ENCODE measurements at regions not wholly inside any gene's neighbourhood (a gene's known extent, or its start where the extent isn't known, plus 50 kb on each side); places are given as distances from the start of the nearest gene placed in this dataset.
A peak's percentile ranks its signal among the peaks of the same experiment; 100 is the strongest.
"Not testable (repeated sequence)": the region's sequence is repeated elsewhere in the genome, so short reads cannot be mapped to it uniquely, and the experiment has no call there.

DNA sequence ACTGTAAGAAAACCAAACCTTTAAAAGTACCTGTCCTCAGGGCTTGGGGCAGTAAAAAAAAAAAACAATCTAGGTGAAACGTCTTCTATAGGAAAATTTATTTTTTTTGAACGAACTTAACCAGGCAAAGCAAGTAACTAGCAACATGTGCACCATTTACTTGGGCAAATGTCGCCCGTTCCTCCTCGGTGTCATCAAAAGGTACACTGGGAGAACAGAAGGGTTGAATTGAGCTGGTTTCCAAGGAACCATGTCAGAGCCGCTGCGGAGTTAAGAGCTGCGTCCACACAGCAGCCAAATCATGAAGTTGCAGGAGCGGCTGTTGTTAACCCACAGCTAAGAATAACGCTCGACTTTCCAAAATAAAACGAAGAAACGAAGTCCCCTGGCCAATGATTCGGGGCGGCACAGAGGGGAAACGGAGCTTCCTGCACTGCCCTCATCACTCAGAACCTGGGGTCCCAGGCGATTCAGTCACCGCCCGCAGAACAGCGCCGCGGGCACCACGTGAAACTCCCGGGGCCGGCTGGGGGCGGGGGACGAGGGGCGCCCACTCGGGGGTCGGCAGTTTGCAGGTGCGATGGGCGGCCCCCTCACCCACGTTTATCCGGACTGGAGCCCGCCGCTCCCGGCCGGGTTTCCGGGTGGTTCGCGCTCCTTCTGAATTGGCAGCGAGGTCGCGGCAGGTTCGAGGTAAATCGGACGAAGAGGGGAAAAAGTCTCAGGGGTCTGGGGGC, 53.6 kb upstream of the PLGLB1 start:
- not testable (repeated sequence) for DNase-seq

DNA sequence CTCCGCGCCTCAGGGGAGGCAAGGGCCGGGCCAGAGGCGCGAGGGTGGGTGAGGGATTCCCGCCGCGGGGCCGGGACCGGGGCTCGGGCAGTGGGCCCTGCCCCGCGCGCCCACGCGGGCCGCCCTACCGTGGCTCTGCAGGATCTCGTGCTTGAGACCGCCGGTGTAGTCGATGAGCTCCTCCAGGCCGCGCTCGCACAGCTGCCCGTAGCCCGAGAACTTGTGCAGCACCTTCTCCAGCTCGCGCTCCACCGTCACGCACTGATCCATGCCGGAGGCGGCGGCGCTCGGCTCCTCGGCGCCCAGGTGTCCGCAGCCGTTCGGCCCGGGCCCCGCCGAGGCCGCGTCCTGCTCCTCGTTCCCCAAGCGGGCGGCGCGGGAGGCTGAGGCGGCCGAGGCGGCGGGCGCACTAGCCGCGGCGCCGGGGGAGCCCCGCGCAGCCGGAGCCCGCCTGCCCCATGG, 54.2 kb upstream of the PLGLB1 start:
- DNase-seq, result peak; percentile 58

DNA sequence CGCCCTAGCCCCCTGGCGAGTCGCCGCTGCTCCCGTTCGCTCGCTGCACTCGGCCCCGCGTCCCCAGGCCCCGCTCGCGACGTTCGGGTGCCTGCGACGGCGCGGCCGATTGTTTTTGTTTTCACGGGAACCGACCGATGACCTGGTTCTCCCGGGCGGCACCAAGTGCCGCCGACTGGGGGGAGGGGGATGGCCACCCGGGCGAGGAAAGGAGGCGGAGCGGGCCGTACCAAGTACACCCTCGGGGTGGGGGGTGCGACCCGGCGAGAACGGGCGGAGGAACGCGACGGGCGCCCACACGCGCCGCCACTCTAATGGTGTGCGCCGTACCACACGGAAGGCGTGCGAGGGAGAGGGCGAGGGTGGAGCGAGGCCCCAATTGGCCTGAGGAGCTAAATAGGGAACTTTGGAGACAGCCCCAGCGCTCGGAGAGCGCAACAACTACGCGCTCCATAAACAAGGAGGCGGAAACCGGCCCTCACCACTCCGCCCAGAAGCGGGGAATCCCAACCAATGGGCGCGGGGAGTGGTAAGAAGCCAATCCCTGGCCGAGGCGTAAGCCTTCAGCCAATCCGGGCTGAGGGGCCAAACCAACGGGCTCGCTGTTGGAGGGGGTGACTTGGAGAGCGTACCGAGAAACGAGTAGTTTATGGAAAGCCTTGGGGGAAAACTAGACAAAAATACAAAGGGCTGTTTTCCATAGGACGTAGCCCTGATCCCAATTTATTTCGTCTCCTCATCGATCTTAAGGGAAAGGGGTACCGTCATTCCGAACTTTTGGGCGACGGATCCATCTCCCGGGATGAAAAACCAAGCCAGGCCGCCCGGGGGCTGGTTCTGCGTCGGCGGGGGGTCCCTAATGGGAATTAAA, 54.8 kb upstream of the PLGLB1 start:
- peak; percentile 96 for DNase-seq

DNA sequence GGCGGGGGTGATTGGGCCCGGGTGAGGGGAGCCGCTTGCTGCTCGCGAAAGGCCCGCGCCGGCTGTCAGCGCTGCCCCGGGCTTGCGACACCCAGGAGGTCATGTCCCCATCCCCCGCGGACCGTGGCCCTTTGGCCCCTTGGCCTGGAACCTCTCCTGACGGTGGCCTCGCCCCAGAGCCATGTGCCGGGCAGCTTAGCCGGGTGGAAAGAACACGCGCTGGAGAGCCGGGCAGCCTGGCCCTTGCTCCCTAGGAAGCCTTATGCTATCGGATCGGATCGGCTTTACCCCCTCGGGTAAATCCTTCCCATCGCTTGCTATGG, 55.4 kb upstream of the PLGLB1 start:
- DNase-seq, result not testable (repeated sequence)

DNA sequence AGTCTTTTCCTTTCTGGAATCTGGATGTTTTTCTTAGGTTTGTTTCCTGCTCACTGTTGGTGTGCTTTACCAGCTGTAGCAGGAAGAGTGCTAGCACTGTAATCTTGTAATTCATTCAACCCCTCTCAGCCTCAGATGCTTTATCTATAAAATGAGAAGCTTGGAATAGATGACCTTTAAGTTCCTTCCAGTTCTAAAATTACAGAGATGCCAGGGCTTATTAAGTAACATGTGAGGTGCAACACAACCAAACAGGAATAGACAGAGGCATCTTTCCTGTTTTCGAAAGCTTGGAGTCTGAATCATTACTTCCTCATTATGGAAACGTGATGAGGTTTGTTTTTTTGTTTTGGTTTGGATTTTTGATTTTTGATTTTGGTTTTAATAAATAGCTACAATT, 60.1 kb upstream of the PLGLB1 start:
- DNase-seq, result not testable (repeated sequence)

DNA sequence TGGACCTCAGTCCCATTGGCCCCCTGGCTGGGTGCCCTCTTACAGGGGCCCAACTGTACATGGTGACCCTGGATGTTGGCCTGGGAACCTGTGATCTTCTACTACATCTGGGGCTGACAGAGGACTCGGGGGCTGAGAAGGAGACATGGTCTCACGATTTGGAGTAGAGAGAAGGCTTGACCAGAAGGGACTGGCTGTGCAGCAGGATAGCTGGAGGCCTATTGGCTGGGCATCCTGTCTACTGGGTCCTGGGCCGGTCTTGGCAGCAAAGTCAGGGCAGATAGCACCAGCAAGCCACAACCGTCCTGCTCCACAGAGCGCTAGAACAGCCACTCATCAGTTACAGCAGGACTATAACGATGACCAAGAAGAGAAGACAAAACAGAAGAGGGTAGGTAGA, 66.4 kb upstream of the PLGLB1 start:
- DNase-seq, result not testable (repeated sequence)

DNA sequence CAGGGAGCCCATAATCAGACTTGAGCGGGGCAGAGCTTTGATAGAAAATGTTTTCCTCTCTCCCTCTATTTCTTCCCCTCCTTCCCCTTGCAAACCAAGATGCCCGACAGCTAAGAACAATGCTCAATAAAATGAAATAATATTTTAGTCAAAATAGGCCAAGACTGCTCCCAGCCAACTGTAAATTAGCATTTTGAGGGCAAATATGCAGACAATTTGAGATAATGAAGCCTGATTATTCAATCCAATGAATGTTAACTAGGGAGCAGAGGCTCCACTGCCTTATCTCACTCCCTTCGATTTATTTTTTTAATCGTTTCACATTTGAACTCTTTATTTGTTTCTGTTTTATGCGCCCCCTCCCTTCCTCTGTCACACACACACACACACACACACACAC, 67.8 kb upstream of the PLGLB1 start:
- DNase-seq, result not testable (repeated sequence)

DNA sequence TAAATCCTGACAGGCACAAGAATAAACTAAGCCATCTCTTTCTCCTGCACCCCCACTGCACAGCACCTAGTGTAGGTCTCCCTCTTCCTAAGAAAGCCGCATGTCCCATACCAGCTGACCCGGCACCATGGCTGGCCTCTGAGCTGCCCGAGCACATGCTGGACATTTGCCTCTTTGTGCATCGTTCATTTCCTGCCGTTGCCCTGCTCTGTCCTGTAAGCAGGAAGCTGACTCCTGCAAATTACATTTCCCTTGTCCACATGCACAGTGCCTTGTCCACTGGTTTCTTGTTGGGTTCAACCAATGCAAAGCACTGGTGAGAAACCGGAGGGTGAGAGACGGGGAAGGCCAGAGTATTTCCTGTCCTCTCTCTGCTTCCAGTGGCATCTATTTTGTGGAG, 71.6 kb upstream of the PLGLB1 start:
- DNase-seq, result not testable (repeated sequence)

DNA sequence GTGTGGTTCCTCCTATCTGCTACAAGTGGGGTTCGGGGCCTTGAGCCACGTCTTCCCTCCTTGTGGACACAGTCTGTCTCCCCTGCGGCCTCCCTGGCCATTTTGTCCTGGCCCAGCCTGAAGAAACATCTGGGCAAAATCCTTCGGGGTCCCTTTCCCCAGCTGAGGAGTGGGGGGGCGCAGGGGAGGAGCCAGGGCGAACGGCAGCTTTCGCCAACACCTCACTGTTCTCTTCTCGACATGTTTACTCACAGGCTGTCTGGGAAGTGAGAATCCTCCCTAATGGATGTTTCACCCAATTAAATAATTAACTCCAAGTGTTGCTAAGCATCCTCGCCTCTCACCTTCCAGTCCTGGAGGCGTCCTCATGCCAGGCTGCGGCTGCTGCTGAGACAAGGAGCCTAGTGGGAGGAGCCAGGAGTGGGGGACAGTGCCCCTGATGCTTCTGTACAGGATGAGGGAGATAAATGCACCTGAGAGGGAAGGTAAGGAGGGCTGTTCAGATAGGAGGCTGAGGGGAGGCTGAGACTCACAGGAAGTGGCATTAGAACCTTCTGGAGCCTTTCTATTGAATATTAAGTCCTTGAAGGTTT, 72.4 kb upstream of the PLGLB1 start:
- DNase-seq, result not testable (repeated sequence)

DNA sequence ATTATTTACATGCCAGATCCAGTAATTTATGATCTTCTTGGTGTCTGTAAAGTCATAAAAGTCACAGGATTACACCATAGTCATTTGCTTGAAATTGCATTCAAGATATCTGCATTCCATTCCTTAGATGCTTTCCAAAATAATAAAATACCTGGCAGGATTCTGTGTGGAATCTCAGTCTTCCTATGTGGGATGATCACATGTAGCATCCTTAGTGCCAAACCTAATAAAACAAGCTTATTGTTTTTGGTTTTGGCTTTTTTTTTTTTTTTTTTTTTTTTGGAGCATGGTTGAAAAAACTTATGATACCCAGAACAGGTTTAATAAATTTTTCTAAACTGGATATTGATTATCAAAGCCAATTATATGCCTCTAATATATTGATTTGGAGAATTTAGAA, 74.2 kb upstream of the PLGLB1 start:
- DNase-seq, result not testable (repeated sequence)

DNA sequence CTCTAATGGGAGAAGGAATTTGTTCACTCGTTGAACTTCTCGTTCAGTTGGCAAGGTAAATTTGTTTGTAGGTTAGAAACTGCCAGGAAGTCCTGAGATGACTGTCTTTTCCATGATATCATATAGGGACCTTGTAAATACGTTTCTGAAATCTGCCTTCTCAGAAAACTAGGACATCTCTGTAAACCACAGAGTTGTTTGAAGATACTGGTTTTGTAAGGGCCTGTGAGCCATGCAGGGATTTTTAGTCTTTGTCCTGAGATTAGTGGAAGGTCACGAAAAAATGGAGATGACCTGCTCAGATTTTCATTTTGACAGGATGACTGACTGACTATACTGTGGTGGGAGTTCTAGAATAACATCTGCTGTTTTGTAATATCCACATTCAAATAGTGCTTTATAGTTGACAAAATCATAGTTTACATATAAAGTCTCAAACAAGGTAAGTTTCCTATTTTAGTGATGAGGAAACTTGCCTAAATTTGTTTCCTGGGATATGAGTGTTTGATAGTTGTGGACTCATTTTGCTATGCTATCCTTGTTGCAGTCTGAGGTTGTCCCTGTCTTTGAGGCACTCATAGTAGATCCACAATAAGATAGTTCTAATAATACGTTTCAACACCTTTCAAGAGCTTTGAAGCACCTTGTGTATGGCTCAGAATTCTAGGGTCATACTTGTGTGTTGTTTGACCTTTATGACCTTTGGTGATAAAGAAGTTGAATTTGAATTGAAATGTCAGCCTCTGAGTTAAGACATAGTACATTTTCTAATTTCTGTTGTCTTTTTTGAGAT, 107.3 kb upstream of the PLGLB1 start:
- DNase-seq, result not testable (repeated sequence)

DNA sequence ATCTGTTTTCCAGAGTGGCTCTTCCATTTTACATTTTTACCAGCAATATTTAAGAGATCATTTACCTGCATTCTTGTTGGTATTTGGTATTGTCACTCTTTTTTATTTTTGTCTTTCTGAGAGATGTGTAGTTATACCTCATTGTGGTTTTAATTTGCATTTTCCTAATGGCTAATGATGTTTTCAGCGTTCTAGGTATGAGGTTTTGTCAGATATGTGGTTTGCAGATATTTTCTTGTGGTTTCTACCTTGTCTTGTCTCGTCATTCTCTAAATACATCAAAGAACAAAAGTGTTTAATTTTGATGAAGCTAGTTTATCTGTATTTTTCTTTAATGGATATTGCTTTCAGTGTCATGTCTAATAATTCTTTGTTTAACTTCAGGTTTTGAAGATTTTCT, 110.9 kb upstream of the PLGLB1 start:
- not testable (repeated sequence) for DNase-seq

DNA sequence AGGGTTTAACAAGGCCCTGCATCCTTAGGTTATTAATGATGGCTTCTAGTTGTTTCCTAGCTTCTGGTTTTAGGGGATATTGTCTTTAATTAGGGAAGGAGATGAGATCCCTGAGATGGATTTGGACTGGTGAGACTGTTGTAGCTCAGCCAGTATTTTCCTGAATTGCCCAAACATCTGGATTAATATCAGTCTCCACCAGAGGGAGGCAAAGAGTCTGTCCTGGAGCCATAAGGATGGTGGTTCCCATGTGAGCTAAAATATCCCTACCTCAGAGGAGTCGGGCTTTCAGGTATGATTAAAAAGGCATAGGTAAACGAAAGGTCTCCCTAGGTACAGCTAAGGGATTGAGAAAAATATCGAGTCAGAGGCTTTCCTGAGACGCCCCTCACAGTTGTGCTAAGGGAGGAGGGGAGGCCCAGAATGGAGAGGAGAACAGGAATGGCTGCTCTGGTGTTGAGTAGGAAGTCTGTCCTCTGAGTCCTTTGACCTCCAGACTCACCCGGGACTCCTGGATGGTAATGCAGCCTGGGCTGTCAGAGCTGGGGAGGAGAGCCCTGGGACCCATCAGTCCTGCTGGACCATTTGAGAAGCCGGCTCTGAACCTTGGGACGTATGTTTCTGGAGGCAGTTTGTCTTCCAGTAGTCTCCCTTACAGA, 130.3 kb upstream of the PLGLB1 start:
- DNase-seq, result not testable (repeated sequence)

DNA sequence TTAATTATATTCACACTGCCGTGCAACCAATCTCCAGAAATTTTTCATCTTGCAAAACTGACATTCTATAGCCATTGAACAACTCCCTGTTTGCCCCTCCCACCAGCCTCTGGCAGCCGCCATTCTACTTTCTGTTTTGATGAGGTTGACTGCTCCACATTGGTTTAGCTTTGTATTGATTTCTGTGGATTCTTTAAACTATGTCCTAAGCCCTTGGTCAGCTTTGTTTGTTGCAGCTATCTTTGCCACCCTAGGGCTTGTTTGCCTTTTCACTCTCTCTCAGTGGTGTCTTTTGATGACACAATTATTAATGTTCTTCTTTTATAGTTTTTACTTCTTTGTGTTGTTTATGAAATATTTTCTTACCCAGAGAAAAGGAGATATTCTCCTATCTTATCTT, 152.8 kb upstream of the PLGLB1 start:
- DNase-seq, result not testable (repeated sequence)

DNA sequence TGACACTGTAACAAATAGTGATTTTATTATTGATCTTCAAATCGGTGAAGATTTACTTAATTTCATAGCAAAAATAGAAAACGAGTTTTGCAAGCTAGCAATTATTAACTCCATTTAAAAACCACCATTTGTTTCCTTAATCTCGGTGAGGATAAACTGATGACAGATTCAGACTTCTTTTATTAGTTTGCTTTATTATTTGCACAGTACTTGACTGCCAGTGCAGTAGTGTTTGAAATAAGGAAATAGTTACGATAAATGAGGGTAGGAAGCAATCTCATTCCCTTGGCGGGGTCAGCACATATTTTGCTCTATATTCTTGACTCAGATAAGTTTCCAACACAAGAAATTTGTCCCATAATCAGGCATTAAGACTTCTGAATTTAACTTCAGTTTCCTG, 161.7 kb upstream of the PLGLB1 start:
- not testable (repeated sequence) for DNase-seq

DNA sequence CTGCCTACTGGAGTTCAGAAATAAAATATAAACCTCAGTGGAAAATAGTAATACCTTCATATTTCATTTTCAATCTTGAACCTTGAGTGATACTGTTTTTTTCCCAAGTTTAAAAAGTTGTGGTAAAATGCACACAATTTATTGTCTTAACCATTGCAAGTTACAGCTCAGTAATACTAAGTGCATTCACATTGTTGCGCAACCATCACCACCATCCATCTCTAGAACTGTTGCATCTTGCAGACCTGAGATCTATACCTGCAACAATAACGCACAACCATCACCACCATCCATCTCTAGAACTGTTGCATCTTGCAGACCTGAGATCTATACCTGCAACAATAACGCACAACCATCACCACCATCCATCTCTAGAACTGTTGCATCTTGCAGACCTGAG, 162.6 kb upstream of the PLGLB1 start:
- DNase-seq, result not testable (repeated sequence)

DNA sequence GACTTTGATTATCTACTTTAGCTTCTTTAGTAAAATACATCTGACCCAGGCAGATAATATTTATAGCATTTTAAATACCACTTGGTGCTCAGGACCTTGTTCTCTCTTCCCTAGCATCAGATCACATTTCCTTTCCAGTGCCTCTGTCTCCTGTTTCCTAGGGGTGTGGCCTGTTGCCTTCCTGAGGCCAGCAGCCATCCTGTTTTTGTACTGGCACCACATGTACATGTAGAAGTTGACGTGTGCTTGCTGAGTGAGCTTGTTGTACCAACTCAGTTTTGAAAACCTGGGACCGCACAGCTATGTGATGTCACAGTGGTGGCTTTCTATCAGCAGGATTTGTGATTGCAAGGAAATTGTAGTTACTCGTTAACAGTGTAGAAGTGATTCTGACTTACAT, 167.6 kb upstream of the PLGLB1 start:
- DNase-seq, result not testable (repeated sequence)

DNA sequence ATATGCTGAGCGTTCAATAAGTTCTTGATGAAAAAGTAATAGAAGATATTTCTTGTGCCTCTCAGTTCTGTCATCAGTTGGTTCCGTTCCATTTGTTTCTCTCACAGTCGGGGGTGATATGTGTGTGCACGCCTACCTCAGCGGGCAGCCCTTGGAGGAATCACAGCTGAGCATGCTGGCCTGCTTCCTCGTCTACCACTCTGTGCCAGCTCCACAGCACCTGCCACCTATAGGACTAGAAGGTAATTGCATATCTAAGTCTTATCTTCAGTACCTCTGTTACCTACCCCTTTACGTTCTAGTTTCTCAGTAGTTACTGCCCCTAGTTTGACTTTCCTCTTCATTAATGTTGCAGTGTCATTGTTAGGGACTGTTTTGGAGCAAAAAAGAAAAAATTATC, 171.7 kb upstream of the PLGLB1 start:
- DNase-seq, result not testable (repeated sequence)

DNA sequence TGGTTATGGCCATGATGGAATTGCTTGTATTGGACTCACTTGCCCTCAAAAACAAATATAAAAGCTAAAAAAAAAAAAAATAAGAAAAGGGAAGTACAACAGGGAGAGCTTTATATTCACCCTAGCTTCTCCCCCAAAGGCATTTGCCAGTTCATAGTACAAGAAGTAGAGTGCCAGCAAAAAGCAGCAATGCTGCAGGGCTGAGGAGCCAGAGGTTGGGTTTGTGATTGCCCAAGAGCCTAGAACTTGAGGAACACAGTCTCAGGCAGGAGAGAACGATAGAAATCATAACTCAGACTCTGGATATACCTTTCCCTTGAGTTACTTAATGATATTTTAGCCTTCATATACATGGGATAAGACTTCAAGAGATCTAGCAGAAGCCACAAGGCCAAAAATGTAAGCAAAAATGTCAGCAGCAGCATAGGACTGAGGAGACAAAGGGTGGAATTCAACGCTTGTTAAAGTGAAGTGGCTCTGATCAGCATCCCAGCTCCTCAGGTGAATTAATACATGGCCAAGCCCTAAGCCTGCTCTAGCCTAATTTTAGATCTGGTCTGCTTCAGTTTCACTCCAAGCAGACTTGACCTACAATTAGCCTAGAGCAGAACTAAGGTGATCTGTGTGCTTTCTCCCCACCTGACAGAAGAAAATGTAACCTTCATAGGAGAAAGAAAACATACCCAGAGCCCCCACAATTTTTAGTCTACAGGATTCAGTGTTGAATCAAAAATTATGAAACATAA, 172.8 kb upstream of the PLGLB1 start:
- DNase-seq, result not testable (repeated sequence)

DNA sequence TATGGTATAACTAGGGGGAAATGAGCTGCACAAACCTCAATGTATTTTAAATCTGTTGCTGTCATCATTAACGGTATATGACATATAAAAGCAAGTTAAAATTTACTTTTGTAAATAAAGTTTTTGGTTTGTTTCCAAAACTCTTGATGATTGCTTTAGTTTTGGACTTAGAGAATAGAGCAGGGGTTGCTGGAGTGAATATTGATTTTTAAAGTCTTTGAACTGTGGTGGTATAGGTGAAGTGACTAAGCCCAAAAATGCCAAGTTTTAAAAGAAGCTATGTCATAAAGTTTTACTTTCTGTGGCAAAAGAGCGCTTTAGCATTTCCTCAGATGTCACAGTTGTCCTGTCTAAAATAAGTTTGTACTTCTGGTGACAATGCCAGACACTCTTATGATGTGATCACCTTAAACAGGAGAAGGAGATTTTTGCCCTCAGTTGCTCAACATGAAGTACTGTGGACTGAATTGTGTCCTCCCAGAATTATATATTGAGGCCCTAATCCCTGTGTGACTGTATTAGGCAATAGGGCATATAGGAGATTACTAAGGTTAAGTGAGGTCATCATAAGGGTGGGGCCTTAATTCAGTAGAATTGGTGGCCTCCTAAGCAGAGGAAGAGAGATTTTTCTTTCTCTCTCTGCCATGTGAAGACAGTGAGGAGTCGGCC, 175.2 kb upstream of the PLGLB1 start:
- DNase-seq, result not testable (repeated sequence)

DNA sequence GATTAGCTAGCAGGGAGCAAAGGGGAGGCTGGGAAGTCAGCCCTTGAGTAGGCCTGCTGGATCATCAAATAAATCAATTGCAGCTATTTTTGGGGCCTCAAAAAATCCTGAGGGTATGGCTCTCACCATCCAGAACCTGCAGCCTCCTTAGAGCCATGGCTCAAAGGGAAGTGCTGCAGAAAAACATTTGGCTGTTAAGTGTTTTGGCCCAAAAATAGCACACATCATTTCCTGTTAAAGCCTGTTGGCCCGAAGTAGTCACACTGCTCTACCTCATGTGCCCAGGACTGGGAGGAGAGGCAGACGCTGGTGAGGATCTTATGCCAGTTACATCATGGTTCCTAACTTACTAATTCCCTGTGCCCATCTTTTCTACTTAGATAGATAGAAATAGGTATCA, 176.8 kb upstream of the PLGLB1 start:
- not testable (repeated sequence) for DNase-seq
